GM21737 (cell line): ENCODE measurements at regions not wholly inside any gene's neighbourhood (a gene's known extent, or its start where the extent isn't known, plus 50 kb on each side); places are given as distances from the start of the nearest gene placed in this dataset.

Experiments used
- ATAC-seq: cut with Tn5 transposase; IDR thresholded peaks from one replicate; pipeline ENCODE4 v1.9.1; 2021; ENCODE audit warnings: mild to moderate bottlenecking, moderate library complexity; ENCODE audit not compliant: unreplicated experiment

GRCh38 chr2:208545403-208546042 is 138.9 kb downstream of the PTH2R start:
- no peak for ATAC-seq

DNA sequence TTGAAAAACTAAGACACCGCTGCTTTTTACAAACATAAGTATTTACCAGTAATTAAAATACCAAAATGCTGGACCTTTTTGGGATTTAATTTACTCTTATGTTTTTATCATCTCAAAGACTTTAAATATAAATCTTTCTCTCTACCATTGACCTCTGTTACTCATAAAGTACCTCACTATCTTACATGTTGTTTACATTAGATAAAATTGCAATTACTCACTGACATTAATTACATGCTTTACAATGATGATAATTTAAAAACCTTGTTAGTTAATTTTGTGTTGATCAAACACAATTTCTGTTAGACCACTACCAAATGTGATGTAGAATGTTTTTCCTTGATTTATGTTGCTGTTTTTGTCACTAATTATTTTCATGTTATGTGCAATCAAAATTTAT is 139.5 kb downstream of the PTH2R start:
- no peak for ATAC-seq

DNA sequence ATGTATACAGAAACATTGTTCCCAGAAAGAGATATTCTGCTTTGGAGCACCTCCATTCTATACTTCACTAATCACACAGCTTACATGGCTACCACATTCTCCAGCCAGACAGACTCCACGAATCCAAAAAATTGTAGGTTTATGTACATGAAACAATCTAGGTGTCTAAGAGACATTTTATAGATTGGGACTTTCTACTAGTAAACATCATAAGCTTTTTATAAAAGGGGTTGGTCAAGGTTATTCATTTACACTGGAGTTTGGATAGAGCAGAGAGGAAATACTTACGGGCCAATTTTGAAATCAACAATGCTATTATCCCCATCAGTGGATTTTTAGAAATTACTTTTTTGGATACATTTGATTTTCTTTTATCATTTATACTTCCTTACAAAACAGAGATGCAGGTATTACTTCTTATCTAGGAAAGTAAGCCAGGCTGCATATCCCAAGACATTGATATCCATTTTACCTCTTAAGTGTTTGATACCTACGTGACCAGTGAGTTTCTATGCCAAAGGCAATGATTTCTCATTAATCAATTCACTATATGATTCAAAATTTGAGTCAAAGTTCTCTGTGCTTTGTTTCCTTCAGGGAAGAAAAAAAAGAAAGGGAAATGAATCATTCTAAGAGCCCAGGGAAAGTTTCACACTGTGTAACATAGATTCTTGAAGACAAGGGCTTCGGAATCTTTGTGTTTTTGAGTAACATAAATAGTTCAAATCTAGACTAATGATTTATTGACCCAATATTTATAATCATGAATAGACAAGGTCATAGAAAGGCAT is 140.5 kb downstream of the PTH2R start:
- no peak for ATAC-seq

DNA sequence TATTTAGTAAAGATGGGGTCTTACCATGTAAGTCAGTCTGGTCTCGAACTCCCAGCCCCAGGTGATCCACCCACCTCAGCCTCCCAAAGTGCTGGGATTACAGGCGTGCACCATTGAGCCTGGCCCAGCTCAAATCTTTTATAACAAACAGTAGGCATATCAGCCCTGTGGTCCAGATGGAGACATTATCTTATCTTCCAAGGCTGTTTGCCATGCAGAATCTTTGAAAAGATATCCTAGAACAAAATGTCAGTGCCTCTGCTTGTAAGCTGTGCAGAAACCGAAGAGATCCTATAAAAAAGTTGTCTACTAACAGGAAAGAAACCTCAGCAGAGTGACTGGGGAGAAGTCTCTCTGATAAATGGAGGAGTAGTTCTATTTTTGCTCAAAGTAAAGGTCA is 142.1 kb downstream of the PTH2R start:
- ATAC-seq, result no peak

GRCh38 chr2:208549546-208550158 is 143.1 kb downstream of the PTH2R start:
- no peak for ATAC-seq

GRCh38 chr2:208552943-208553342 is 146.4 kb downstream of the PTH2R start:
- ATAC-seq, result no peak

DNA sequence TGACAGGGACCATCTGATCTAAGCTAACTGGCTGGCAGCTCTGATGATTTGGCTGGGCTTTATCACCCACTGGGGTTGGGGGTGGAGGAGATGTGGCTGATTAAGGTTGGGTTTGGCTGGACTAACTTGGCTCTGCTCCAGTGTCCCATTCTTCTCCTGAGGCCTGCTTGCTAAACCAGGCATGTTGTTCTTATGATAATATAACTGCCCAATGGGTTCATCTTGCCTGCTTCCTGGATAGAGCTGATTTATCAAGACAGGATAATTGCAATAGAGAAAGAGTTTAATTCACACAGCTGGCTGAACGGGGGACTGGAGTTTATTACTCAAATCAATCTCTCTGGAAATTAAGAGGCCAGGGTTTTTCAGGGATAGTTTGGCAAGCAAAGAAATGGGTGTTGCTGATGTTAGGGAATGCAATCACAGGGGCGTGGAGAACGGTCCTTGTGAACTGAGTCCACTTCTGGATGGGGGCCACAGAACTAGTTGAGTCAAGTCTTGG is 150.4 kb downstream of the PTH2R start:
- ATAC-seq, result no peak

DNA sequence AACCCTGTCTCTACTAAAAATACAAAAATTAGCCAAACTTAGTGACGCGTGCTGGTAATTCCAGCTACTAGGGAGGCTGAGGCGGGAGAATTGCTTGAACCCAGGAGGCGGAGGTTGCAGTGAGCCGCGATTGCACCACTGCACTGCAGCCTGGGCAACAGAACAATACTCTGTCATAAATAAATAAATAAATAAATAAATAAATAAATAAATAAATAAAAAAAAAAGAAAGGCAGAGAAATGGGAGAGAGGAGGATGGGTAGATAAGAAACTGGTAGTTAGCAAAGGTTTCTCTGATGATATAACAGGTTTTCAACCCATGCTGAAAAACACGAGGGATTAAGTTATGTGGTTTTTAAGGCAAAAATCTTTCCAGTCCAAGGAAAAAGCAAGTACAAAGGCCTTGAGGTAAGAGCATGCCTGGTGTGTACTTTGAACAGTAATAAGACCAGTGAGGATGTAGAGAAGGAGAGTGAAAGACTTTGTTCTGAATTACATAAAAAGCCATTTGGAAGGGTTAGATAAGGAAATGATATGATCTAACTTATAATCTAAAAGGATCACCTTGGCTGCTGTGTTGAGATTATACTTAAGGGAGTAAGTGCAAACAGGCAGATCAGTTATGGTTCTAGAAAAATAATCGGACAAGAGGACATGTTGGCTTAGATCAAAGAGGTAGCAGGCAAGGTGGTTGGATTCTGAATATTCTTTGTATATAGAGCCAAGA is 159.3 kb downstream of the PTH2R start:
- no peak for ATAC-seq

GRCh38 chr2:208568203-208568602 is 161.6 kb downstream of the PTH2R start:
- no peak for ATAC-seq

DNA sequence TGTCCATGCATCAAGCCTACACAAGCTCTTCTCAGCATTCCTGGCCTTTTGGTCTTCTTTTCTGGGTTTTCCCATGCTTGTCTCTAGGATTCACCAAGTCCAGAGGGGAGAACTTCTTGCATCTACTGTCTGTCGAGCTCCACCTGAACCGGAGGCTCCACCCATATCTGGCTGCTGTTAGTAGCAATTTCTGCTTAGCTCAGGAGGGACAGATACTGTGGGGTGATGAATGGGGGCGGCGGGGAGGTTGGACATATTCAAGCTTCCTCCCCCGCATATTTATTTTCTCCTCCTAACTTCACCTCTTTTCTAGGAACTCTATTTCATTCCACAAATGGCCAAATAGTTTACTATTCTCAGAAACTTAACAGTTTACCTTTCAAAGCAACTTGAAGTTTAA is 163.5 kb downstream of the PTH2R start:
- ATAC-seq, result no peak

GRCh38 chr2:208570851-208571763 is 164.5 kb downstream of the PTH2R start:
- no peak for ATAC-seq

GRCh38 chr2:208571764-208572131 is 165.2 kb downstream of the PTH2R start:
- no peak for ATAC-seq

DNA sequence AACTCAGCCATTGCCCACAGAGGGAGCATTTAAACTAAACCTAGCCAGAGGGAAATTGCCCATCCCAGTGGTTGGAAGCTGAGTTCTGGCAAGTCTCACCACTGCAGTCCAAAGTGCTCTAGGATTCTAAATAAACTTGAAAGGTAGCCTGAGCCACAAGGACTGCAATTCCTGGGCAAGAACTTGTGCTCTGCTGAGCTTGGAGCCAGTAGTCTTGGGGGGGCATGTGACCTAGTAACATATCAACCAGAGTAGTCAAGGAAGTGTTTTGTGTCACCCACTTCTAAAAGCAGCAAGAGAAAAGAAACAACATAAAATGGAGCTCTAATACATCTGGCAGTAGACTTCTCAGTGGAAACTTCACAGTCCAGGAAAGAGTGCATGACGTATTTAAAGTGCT is 167.0 kb downstream of the PTH2R start:
- no peak for ATAC-seq

GRCh38 chr2:208579678-208580077 is 173.1 kb downstream of the PTH2R start:
- ATAC-seq, result no peak

DNA sequence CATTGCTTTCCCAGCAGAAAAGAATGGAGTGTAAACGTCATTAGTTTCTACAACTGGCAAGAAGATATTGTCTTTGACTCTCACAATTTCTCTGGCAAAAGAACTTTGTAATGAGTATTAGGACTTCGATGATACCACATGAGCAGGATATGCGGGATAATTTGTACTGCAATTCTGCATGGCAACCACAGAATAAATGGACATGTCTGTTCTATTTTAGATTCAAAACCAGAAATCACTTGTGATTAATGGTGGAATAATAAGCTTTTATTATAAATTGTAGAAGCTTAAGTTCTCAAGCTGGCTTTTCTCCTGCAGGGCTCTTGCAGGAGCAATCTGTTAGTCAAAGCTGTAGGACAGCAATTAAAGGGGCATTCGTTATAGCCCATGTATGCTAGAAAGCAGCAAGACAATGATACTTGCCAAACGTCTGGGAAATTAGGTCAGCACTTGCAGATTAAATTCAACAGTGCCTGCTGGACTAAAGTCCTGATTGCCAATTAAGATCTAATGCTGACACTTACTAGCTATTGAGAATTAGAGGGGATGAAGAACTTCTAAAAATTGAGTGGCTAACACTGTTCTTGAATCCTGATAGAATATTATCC is 177.9 kb downstream of the PTH2R start:
- no peak for ATAC-seq

GRCh38 chr2:208586516-208586915 is 179.9 kb downstream of the PTH2R start:
- ATAC-seq, result no peak

GRCh38 chr2:208594642-208595385 is 188.2 kb downstream of the PTH2R start:
- ATAC-seq, result no peak

DNA sequence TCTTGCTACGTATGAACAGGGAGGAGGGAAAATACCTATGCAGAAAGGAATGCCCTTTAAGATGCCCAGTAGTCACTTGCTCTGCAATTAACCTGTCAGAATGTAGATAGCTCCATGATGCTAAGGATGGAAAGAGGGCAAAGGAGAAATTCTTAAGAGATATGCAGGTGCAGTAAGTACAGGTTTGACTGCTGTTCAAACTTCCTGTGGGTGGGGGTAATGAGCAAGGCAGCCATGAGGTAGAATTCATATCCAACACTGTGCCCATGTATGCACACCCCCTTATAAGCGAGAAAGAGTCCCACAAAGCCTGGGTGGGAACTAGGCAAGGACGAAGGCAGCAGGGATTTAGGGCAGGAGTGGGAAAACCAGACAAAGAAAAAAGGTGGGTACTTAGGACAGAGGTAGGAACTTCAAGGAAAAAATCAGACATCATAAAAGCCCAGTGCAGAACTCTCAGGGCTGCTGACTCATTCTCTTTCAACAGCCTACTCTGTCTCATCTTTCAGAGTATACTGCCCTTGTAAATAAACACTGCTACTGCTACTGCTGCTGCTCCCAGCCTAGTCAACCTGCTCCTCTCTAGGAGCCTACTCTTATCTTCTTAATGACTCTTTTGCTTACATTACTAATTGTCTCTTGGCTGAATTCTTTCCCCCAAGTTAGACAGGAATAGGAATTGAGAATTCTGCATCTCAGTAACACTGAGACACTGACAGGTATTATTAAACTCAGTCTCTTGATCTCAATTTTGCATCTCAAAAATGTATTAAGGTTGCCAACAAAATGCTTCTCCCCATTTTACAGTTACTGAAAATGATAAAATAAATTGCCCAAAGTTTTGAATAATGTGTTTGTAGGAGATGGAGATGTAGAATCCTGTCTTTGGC is 189.0 kb downstream of the PTH2R start:
- no peak for ATAC-seq
